SK-N-SH treated with all-trans-retinoic acid at 6 μM for 48 hours (cell line): ENCODE measurements at regions not wholly inside any gene's neighbourhood (a gene's known extent, or its start where the extent isn't known, plus 50 kb on each side); places are given as distances from the start of the nearest gene placed in this dataset.

ENCODE experiments used
- ATAC-seq: fragments of 200-7000 bp; cut with Tn5 transposase; 3 replicates; pipeline ENCODE4 v1.9.1; 2020; ENCODE audit warnings: mild to moderate bottlenecking, moderate library complexity
- ARNTL ChIP-seq: fragments of 450-650 bp; formaldehyde crosslinking; IDR thresholded peaks from 2 replicates; pipeline ENCODE4 v1.5.0; 2020; ENCODE audit warnings: low read depth, mild to moderate bottlenecking, moderate library complexity, borderline replicate concordance
- CREB5 ChIP-seq: fragments of 250-450 bp; sonication (Bioruptor Pico); IDR thresholded peaks from 2 replicates; pipeline ENCODE4 v1.5.1; 2020; ENCODE audit warnings: low read depth, mild to moderate bottlenecking, moderate library complexity
- CSRNP3 ChIP-seq: fragments of 250-450 bp; sonication (Bioruptor Pico); IDR thresholded peaks from 2 replicates; pipeline ENCODE4 v1.5.1; 2021; ENCODE audit warnings: mild to moderate bottlenecking, moderate library complexity
- GLIS3 ChIP-seq: fragments of 250-450 bp; sonication (Bioruptor Pico); IDR thresholded peaks from 2 replicates; pipeline ENCODE4 v1.5.0; 2020; ENCODE audit warnings: mild to moderate bottlenecking, moderate library complexity
- OSR1 ChIP-seq: fragments of 250-450 bp; sonication (Bioruptor Pico); IDR thresholded peaks from 2 replicates; pipeline ENCODE4 v1.8.0; 2022; ENCODE audit warnings: moderate library complexity, mild to moderate bottlenecking, inconsistent platforms
- PATZ1 ChIP-seq: fragments of 250-450 bp; sonication (Bioruptor Pico); IDR thresholded peaks from 2 replicates; pipeline ENCODE4 v1.8.0; 2020; ENCODE audit warnings: mild to moderate bottlenecking, moderate library complexity, borderline replicate concordance
- TCF4 ChIP-seq: fragments of 250-450 bp; sonication (Bioruptor Pico); IDR thresholded peaks from 2 replicates; pipeline ENCODE4 v1.8.0; 2021; ENCODE audit warnings: mild to moderate bottlenecking, moderate library complexity, borderline replicate concordance
- TOX ChIP-seq: fragments of 250-450 bp; sonication (Bioruptor Pico); IDR thresholded peaks from 2 replicates; pipeline ENCODE4 v1.8.0; 2021; ENCODE audit warnings: mild to moderate bottlenecking, moderate library complexity, borderline replicate concordance
- ZC3H10 ChIP-seq: fragments of 250-450 bp; sonication (Bioruptor Pico); IDR thresholded peaks from 2 replicates; pipeline ENCODE4 v1.5.1; 2021; ENCODE audit warnings: mild to moderate bottlenecking, moderate library complexity
- ZNF70 ChIP-seq: fragments of 450-650 bp; formaldehyde crosslinking; IDR thresholded peaks from 2 replicates; pipeline ENCODE4 v1.5.0; 2020; ENCODE audit warnings: mild to moderate bottlenecking, moderate library complexity
- ZNF8 ChIP-seq: fragments of 450-650 bp; formaldehyde crosslinking; IDR thresholded peaks from 2 replicates; pipeline ENCODE4 v1.5.0; 2020; ENCODE audit warnings: mild to moderate bottlenecking, moderate library complexity

- TF ChIP-seq CREB5: no peak
- no peak for TF ChIP-seq ZC3H10
Measured at GRCh38 chr2:14567561-14567960, 65.0 kb upstream of the LRATD1 start (continued).

GRCh38 chr2:14569294-14569693 is 63.2 kb upstream of the LRATD1 start:
- TF ChIP-seq ZC3H10 (no peak), ZNF8 (no peak), GLIS3 (CRISPR knock-in tag) (no peak), TCF4 (no peak)
- TF ChIP-seq, all 23 proteins: peak for 0
- no peak for ATAC-seq

GRCh38 chr2:14572633-14573032 is 59.9 kb upstream of the LRATD1 start:
- ATAC-seq: no peak
- no peak for TF ChIP-seq ZNF70 (CRISPR knock-in tag)

- no peak for TF ChIP-seq TOX
- no peak for TF ChIP-seq ARNTL (CRISPR knock-in tag)
- no peak for TF ChIP-seq CSRNP3 (CRISPR knock-in tag)
- no peak for TF ChIP-seq ZNF70 (CRISPR knock-in tag)
- no peak for TF ChIP-seq OSR1 (CRISPR knock-in tag)
- no peak for TF ChIP-seq PATZ1
- no peak for ATAC-seq
Measured at GRCh38 chr2:14577843-14578242, 54.7 kb upstream of the LRATD1 start.
